ENCODE measurements at regions not wholly inside any gene's neighbourhood (a gene's known extent, or its start where the extent isn't known, plus 50 kb on each side); places are given as distances from the start of the nearest gene placed in this dataset.

DNA sequence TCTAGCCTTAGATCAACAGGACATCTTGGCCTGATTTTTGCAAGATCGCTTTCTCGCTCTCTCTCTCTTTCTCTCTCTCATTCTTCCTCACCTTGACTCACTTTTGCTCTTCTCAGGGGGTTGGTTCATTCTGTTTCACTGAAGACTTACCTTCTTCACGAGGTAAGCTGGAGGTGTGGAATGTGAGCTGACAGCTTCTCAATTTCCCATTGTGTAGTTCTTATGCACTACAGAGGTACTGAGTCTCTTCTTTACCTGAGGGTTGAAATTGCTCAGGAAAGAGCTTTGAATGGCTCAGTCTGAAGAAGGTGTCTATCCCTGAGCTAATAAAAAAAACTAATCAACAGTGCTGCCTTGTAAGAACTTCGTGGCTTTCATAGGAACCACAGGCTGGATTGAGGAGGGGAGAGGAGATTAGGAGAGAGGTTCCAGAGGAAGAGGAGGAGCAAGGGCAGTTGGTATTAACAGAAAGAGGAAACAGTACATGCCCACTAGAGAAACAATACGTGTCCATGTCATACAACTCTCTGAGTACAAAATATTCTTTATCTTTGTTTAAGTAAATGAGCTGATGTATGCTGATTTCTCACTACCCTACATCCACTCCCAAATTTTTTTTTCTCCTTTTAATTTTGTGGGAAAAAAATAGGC lies 192.2 kb downstream of the TMEM167A start:
- TF ChIP-seq, protein P1, sequence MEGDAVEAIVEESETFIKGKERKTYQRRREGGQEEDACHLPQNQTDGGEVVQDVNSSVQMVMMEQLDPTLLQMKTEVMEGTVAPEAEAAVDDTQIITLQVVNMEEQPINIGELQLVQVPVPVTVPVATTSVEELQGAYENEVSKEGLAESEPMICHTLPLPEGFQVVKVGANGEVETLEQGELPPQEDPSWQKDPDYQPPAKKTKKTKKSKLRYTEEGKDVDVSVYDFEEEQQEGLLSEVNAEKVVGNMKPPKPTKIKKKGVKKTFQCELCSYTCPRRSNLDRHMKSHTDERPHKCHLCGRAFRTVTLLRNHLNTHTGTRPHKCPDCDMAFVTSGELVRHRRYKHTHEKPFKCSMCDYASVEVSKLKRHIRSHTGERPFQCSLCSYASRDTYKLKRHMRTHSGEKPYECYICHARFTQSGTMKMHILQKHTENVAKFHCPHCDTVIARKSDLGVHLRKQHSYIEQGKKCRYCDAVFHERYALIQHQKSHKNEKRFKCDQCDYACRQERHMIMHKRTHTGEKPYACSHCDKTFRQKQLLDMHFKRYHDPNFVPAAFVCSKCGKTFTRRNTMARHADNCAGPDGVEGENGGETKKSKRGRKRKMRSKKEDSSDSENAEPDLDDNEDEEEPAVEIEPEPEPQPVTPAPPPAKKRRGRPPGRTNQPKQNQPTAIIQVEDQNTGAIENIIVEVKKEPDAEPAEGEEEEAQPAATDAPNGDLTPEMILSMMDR (IDR thresholded peaks at IDR 0.05), result no peak
- TF ChIP-seq POLR2AphosphoS5 (IDR thresholded peaks at IDR 0.05), result no peak

Measured in transverse colon (tissue), 4 donors.